GM08714 (cell line): ENCODE measurements at regions not wholly inside any gene's neighbourhood (a gene's known extent, or its start where the extent isn't known, plus 50 kb on each side); places are given as distances from the start of the nearest gene placed in this dataset.

Experiments
- H3K4me3 ChIP-seq: fragments of 200-500 bp; sonication (Bioruptor generic); 2 replicates; pipeline ENCODE4 v1.5.1; 2014; ENCODE audit warnings: mild to moderate bottlenecking, low read length, inconsistent platforms
- ZNF274 ChIP-seq: IDR thresholded peaks from 2 replicates; pipeline ENCODE4 v1.6.1; 2012; ENCODE audit warnings: mild to moderate bottlenecking, low read depth, low read length

- H3K4me3 ChIP-seq = no peak overlapping the region
- TF ChIP-seq ZNF274 = no peak
Measured at GRCh38 chr12:127690161-127690560, 576.8 kb upstream of the TMEM132C start.

- no peak overlapping the region for H3K4me3 ChIP-seq
- TF ChIP-seq ZNF274 = no peak
Measured at GRCh38 chr12:127696963-127697362, 570.0 kb upstream of the TMEM132C start.

- H3K4me3 ChIP-seq = no peak overlapping the region
- TF ChIP-seq ZNF274 = no peak
Measured at GRCh38 chr12:127703026-127703425, 563.9 kb upstream of the TMEM132C start.

- TF ChIP-seq ZNF274 = no peak
- no peak overlapping the region for H3K4me3 ChIP-seq
Measured at GRCh38 chr12:127711108-127711507, 555.9 kb upstream of the TMEM132C start.

GRCh38 chr12:127712561-127712960, 554.4 kb upstream of the TMEM132C start:
- H3K4me3 ChIP-seq = no peak overlapping the region
- no peak for TF ChIP-seq ZNF274

GRCh38 chr12:127716166-127716565, 550.8 kb upstream of the TMEM132C start:
- TF ChIP-seq ZNF274 = no peak
- H3K4me3 ChIP-seq = no peak overlapping the region

GRCh38 chr12:127717278-127717677, 549.7 kb upstream of the TMEM132C start:
- TF ChIP-seq ZNF274 = no peak
- no peak overlapping the region for H3K4me3 ChIP-seq

GRCh38 chr12:127720334-127720733, 546.6 kb upstream of the TMEM132C start:
- TF ChIP-seq ZNF274 = no peak
- no peak overlapping the region for H3K4me3 ChIP-seq

- no peak overlapping the region for H3K4me3 ChIP-seq
Measured at GRCh38 chr12:127722611-127723010, 544.4 kb upstream of the TMEM132C start.

GRCh38 chr12:127723251-127723650, 543.7 kb upstream of the TMEM132C start:
- no peak for TF ChIP-seq ZNF274

More at GRCh38 chr12:127722611-127723010, 544.4 kb upstream of the TMEM132C start:
- no peak for TF ChIP-seq ZNF274

GRCh38 chr12:127726671-127727315, 540.2 kb upstream of the TMEM132C start:
- no peak for TF ChIP-seq ZNF274
- H3K4me3 ChIP-seq = no peak overlapping the region

More at GRCh38 chr12:127723251-127723650, 543.7 kb upstream of the TMEM132C start:
- H3K4me3 ChIP-seq = no peak overlapping the region

- no peak for TF ChIP-seq ZNF274
- no peak overlapping the region for H3K4me3 ChIP-seq
Measured at GRCh38 chr12:127728285-127728684, 538.7 kb upstream of the TMEM132C start.

GRCh38 chr12:127728729-127729128, 538.2 kb upstream of the TMEM132C start:
- no peak overlapping the region for H3K4me3 ChIP-seq
- no peak for TF ChIP-seq ZNF274

- no peak overlapping the region for H3K4me3 ChIP-seq
- TF ChIP-seq ZNF274 = no peak
Measured at GRCh38 chr12:127729381-127729780, 537.6 kb upstream of the TMEM132C start.

GRCh38 chr12:127731657-127732056, 535.3 kb upstream of the TMEM132C start:
- H3K4me3 ChIP-seq = no peak overlapping the region
- TF ChIP-seq ZNF274 = no peak

GRCh38 chr12:127742231-127742630, 524.7 kb upstream of the TMEM132C start:
- no peak overlapping the region for H3K4me3 ChIP-seq
- no peak for TF ChIP-seq ZNF274
